ENCODE measurements at regions not wholly inside any gene's neighbourhood (a gene's known extent, or its start where the extent isn't known, plus 50 kb on each side); places are given as distances from the start of the nearest gene placed in this dataset.

DNA sequence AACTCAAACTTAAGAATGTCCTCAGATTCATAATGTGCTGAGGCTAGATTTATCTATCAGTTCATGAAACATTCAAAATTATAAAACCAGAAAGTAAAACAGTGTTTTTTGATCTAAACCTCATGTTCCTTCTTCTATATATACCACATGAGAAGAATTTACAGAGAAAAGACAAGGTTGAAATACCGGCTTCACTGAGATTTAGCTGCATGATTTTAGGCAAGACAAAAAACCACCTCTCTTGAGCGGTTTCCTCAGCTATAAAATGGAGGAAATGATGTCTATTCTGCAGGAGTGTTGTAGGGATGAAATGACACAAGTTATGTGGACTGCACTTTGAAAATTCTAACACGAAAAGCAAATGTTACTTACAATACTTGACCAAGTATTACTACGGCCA lies 80.6 kb upstream of the FOXB1 start:
- Histone ChIP-seq H3K79me2 (ENCODE audit: insufficient read depth, low read length) (no peaks in the 10 kb centered on the region), H3K4me1 (ENCODE audit: insufficient read depth, low read length) (no peaks in the 10 kb centered on the region), H2AFZ (ENCODE audit: low read length) (no peak overlapping the region), H3K9ac (ENCODE audit: insufficient read depth, low read depth, low read length) (no peak overlapping the region), H3K9me3 (ENCODE audit: low read length) (no peaks in the 10 kb centered on the region), H3K36me3 (replicated peaks in 1 of 2; ENCODE audit: control insufficient read depth in 1 of 2, insufficient read depth in 2 of 2, low read length in 2 of 2) (no peaks in the 10 kb centered on the region), H3K4me3 (replicated peaks in 1 of 3; ENCODE audit: insufficient read depth in 1 of 3, low read depth in 2 of 3, low read length in 3 of 3) (no peak overlapping the region), H3K27ac (ENCODE audit: extremely low read length, insufficient read depth, low read length) (no peak overlapping the region), H3K27me3 (ENCODE audit: control insufficient read depth in 1 of 2, insufficient read depth in 2 of 2, low read length in 2 of 2) (peaks cover 0 to 6% of the 10 kb centered on the region in 2 experiments; a peak in 3 of 5 replicates), H4K20me1 (ENCODE audit: insufficient read depth, low read length) (no peaks in the 10 kb centered on the region), H3K4me2 (ENCODE audit: low read depth, low read length) (no peak overlapping the region)
- intact Hi-C loops (cut with micrococcal nuclease; ENCODE audit: unreplicated experiment): no loop called here
- no peak for ATAC-seq
- in situ Hi-C loops (cut with HindIII; ENCODE audit: extremely low pct_ligation_motif_present, low pct_unique_long_range_greater_than_20kb): no loop called here
- no peak for DNase-seq (ENCODE audit: low spot score)
- FAIRE-seq: no peak
- WGBS (ENCODE audit: low lambda C conversion rate): 3% methylated on average over 4 of the region's 4 CpGs
- no TSS peak for BruUV-seq (replicated peaks)
- TF ChIP-seq, protein P1, sequence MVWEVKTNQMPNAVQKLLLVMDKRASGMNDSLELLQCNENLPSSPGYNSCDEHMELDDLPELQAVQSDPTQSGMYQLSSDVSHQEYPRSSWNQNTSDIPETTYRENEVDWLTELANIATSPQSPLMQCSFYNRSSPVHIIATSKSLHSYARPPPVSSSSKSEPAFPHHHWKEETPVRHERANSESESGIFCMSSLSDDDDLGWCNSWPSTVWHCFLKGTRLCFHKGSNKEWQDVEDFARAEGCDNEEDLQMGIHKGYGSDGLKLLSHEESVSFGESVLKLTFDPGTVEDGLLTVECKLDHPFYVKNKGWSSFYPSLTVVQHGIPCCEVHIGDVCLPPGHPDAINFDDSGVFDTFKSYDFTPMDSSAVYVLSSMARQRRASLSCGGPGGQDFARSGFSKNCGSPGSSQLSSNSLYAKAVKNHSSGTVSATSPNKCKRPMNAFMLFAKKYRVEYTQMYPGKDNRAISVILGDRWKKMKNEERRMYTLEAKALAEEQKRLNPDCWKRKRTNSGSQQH (CRISPR knock-in tag; IDR thresholded peaks at IDR 0.05; ENCODE audit: low read depth): no peak
- no peak for TF ChIP-seq ELF4 (CRISPR knock-in tag; IDR thresholded peaks at IDR 0.05; ENCODE audit: borderline replicate concordance)
- TF ChIP-seq, protein P2, sequence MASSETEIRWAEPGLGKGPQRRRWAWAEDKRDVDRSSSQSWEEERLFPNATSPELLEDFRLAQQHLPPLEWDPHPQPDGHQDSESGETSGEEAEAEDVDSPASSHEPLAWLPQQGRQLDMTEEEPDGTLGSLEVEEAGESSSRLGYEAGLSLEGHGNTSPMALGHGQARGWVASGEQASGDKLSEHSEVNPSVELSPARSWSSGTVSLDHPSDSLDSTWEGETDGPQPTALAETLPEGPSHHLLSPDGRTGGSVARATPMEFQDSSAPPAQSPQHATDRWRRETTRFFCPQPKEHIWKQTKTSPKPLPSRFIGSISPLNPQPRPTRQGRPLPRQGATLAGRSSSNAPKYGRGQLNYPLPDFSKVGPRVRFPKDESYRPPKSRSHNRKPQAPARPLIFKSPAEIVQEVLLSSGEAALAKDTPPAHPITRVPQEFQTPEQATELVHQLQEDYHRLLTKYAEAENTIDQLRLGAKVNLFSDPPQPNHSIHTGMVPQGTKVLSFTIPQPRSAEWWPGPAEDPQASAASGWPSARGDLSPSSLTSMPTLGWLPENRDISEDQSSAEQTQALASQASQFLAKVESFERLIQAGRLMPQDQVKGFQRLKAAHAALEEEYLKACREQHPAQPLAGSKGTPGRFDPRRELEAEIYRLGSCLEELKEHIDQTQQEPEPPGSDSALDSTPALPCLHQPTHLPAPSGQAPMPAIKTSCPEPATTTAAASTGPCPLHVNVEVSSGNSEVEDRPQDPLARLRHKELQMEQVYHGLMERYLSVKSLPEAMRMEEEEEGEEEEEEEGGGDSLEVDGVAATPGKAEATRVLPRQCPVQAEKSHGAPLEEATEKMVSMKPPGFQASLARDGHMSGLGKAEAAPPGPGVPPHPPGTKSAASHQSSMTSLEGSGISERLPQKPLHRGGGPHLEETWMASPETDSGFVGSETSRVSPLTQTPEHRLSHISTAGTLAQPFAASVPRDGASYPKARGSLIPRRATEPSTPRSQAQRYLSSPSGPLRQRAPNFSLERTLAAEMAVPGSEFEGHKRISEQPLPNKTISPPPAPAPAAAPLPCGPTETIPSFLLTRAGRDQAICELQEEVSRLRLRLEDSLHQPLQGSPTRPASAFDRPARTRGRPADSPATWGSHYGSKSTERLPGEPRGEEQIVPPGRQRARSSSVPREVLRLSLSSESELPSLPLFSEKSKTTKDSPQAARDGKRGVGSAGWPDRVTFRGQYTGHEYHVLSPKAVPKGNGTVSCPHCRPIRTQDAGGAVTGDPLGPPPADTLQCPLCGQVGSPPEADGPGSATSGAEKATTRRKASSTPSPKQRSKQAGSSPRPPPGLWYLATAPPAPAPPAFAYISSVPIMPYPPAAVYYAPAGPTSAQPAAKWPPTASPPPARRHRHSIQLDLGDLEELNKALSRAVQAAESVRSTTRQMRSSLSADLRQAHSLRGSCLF (CRISPR knock-in tag; IDR thresholded peaks at IDR 0.05; ENCODE audit: borderline replicate concordance): no peak
- TF ChIP-seq, protein P3, sequence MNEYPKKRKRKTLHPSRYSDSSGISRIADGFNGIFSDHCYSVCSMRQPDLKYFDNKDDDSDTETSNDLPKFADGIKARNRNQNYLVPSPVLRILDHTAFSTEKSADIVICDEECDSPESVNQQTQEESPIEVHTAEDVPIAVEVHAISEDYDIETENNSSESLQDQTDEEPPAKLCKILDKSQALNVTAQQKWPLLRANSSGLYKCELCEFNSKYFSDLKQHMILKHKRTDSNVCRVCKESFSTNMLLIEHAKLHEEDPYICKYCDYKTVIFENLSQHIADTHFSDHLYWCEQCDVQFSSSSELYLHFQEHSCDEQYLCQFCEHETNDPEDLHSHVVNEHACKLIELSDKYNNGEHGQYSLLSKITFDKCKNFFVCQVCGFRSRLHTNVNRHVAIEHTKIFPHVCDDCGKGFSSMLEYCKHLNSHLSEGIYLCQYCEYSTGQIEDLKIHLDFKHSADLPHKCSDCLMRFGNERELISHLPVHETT (CRISPR knock-in tag; conservative IDR thresholded peaks at IDR 0.05): no peak
- TF ChIP-seq ONECUT2 (CRISPR knock-in tag; IDR thresholded peaks at IDR 0.05): no peak
- TF ChIP-seq, protein P4, sequence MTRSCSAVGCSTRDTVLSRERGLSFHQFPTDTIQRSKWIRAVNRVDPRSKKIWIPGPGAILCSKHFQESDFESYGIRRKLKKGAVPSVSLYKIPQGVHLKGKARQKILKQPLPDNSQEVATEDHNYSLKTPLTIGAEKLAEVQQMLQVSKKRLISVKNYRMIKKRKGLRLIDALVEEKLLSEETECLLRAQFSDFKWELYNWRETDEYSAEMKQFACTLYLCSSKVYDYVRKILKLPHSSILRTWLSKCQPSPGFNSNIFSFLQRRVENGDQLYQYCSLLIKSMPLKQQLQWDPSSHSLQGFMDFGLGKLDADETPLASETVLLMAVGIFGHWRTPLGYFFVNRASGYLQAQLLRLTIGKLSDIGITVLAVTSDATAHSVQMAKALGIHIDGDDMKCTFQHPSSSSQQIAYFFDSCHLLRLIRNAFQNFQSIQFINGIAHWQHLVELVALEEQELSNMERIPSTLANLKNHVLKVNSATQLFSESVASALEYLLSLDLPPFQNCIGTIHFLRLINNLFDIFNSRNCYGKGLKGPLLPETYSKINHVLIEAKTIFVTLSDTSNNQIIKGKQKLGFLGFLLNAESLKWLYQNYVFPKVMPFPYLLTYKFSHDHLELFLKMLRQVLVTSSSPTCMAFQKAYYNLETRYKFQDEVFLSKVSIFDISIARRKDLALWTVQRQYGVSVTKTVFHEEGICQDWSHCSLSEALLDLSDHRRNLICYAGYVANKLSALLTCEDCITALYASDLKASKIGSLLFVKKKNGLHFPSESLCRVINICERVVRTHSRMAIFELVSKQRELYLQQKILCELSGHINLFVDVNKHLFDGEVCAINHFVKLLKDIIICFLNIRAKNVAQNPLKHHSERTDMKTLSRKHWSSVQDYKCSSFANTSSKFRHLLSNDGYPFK (CRISPR knock-in tag; IDR thresholded peaks at IDR 0.05; ENCODE audit: borderline replicate concordance): no peak
- no peak for TF ChIP-seq CAMTA2 (CRISPR knock-in tag; IDR thresholded peaks at IDR 0.05; ENCODE audit: borderline replicate concordance)
- TF ChIP-seq, protein P5, sequence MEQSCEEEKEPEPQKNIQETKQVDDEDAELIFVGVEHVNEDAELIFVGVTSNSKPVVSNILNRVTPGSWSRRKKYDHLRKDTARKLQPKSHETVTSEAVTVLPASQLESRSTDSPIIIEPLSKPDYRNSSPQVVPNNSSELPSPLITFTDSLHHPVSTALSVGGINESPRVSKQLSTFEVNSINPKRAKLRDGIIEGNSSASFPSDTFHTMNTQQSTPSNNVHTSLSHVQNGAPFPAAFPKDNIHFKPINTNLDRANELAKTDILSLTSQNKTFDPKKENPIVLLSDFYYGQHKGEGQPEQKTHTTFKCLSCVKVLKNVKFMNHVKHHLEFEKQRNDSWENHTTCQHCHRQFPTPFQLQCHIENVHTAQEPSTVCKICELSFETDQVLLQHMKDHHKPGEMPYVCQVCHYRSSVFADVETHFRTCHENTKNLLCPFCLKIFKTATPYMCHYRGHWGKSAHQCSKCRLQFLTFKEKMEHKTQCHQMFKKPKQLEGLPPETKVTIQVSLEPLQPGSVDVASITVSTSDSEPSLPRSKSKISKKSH (CRISPR knock-in tag; IDR thresholded peaks at IDR 0.05; ENCODE audit: borderline replicate concordance): no peak
- TF ChIP-seq, protein P6, sequence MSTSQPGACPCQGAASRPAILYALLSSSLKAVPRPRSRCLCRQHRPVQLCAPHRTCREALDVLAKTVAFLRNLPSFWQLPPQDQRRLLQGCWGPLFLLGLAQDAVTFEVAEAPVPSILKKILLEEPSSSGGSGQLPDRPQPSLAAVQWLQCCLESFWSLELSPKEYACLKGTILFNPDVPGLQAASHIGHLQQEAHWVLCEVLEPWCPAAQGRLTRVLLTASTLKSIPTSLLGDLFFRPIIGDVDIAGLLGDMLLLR (CRISPR knock-in tag; IDR thresholded peaks at IDR 0.05): no peak
- TF ChIP-seq MXI1 (IDR thresholded peaks at IDR 0.05; ENCODE audit: borderline replicate concordance, low read depth, low read length): no peak
- TF ChIP-seq PHF5A (CRISPR knock-in tag; IDR thresholded peaks at IDR 0.05; ENCODE audit: low read depth, unreplicated experiment): no peak
- ChIA-PET CTCF (ENCODE audit: low intra/inter-chr PET ratio, low total read pairs) (no interaction called here), POLR2A (no interaction called here)
